NCI-H1092 treated with DMSO at 0.1 percent for 48 hours (cell line): ENCODE measurements at regions not wholly inside any gene's neighbourhood (a gene's known extent, or its start where the extent isn't known, plus 50 kb on each side); places are given as distances from the start of the nearest gene placed in this dataset.
"Not testable (repeated sequence)": the region's sequence is repeated elsewhere in the genome, so short reads cannot be mapped to it uniquely, and the experiment has no call there.

Experiments
- DNase-seq: peaks from one replicate; lab custom pipeline; 2025; lab: John Stamatoyannopoulos, UW

DNA sequence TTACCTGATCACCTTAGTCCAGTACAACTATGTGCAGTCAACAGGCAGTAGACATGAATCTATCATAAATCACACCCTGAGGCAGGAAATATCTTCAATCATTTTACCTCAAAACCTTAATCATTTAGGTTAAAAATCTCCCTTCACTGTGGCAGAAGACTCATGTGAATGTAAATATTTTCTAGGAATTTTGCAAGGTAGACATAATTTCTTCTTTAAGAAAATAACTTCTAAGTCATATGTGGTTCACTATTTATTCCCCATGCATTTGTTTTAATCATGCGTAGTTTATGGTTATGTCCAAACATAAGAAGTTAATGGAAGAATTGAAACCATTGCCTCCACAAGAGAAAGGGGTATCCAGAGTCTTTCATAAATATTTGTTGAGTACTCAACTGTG lies 97.0 kb downstream of the HMHB1 start:
- no peak for DNase-seq

DNA sequence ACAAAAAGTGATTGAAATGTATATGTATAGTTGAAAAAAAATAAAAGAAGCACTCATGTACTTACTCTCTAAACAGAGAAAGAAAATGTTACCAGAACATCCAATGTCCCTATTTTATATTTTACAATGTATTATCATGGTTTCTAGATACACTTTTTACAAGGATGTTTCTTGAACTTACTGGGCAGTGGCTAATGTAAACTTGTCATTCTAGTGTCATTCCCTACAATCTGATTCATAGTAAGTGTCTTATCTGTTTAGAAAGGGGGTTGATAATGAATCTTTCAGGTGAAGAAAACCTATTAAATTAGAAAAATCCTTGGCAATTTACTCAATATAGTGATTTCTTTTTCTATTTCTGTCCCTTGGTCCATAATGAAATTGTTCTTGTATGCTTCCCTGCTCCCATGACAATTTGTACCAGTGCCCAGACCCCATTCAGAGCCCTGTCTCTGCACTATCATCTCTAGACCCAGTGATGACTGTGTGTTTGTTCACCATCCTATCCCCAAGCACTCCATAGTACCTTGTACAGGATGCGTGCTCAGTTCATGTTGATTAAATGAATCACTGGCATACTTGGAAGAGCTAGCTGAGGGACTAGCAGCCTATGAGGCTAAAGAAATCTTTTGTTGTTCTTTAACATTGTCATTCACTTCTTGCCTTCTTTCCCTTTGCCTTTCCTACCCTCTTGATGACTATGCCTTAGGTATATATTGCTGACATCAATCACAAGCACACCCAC lies 101.2 kb downstream of the HMHB1 start:
- DNase-seq: no peak

DNA sequence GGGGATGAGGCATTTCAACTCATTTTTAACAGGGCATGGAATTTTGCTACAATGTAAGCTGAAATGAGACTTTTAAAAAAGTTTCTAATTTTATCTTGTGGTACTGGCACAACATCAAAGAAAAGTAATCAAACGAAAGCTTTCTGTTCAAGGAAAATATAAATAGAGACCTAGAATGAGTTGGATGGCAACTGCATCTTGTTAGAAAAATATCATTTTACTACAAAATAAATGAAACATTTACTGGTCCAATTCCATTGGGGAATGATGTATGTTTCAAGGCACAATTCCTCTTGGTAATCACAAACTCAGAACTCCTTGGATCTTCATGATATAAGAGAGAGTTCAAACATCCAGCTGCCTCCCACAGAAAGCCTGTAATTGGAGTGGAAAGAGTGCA lies 102.8 kb downstream of the HMHB1 start:
- no peak for DNase-seq

DNA sequence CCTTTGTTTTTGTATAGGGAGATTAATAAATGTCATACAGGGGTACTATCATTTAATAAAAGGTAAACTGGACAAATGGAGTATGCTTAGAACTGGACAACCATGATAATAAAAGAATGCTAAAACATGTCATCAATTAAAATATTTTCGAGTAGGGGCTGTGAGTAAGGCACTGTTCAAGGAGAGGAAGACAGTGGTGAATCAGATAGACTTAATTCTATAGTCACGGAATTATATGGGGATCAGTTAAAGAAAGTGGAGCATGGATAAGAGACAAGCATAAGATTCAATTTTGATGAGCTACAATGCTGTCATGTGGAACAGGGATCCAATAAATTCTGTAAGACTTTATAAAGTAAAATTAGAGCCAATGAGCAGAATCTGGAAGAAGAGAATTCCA lies 104.5 kb downstream of the HMHB1 start:
- no peak for DNase-seq

DNA sequence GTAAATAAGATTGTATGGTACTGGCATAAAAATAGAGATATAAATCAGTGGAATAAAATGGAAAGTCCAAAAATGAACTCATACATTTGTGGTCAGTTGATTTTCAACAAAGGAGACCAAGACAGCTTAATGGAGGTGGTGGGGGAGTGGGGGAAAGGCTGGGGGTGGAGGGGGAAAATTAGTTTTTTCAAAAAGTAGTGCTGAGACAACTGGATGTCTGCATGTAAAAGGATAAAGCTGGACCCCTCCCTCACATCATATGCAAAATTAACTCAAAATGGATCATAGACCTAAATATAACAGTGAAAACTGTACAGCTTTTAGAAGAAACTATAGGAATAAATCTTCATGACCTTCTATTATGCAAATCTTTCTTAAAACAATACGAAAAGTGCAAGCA lies 107.0 kb downstream of the HMHB1 start:
- no peak for DNase-seq

DNA sequence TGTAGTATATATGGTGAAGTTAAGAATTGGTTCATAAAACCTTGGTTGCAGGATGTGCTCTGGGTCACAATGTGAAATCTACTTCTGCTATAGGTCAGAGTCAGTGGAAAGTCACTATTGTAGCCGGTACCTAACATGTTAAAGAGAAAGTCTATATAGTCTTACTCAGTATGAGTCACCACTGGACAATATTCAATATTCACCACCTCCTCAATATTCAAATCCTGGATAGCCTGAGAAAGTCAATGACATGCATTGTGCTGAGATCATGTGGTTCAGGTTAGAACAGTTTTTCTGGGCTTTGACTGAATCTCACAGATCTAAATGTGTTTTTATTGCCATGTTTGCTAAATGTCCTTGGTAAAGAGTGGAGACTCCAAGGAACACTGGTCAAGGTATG lies 108.8 kb downstream of the HMHB1 start:
- no peak for DNase-seq

DNA sequence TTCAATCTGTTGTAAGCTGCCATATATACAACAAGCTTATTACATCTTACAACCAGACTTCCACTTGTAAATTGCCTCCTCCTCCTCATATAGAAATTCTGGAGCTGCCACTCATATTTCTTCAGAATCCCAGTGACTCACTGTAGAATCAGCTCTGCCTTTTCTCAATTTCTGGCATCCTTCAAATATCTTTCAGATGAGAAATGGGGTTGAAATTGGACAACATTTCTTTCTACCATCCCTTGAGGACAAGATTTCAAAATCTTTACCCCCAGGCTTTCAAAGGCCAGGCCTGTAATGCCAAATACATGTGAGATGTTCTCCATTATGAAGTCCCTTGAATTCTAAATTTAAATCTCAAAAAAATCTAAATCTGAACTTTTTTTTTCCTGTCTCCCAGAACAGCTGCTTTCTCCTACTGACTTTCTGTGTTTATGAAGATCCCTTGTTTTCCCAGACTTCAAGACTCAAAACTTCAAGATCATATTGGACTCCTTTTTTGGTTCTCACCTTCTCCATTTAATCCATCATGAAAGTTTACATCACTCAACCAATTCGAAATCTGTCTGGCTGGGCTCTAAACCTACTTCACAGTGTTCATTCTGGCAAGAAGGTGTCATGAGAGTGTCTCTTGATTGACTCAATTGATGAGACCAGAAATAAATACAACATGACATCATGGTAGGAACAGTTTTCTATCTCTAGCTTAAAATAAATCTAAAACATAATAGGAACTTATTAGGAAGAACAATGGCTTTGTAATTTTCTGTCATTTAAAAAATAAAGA lies 109.8 kb downstream of the HMHB1 start:
- DNase-seq: no peak

DNA sequence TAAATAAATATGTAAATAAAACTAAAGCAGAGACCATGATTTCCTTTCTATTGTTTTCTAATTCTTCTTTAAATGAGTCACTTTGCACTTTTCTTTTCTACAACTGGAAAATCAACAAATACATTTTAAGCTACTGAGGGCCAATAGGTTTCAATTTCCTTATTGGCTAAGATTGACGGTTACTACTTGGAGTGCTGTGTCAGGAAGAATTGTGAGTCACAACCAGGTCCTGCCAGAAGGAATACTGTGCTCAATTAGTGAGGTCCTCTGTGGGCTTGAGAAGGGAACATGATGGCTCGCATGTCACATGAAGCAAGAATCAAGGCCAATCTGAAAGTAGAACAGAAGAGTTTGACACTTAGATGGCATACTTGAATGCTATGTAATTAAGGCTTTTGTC lies 110.8 kb downstream of the HMHB1 start:
- DNase-seq: no peak

DNA sequence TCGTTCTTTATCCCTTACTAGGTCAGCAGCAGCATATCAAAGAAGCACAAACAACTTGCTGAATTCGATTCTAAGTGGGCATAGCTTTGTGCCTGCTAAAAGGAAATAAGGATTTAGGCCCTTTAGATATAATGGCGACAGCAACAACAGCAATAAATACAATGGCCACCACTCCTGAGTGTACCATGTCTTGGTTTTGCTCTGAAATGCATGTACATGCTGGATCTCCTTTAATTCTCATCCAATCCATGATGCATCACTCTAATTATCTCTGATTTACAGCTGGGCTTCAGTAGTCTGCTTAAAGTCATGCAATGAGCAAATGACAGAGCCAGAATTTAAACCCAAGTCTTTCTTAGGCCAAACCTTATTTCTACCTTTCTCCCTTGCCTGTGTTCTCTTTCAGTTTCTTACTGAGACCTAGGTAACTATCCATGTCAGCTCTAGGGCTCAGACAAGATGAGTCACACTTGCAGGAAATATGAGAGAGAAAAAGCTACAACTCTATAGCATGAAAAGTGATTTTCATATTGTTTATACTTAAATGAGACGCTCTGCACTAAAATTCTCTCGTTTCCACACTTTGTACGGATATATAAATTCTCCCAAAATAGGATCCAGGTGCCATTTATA lies 111.8 kb downstream of the HMHB1 start:
- DNase-seq: no peak

DNA sequence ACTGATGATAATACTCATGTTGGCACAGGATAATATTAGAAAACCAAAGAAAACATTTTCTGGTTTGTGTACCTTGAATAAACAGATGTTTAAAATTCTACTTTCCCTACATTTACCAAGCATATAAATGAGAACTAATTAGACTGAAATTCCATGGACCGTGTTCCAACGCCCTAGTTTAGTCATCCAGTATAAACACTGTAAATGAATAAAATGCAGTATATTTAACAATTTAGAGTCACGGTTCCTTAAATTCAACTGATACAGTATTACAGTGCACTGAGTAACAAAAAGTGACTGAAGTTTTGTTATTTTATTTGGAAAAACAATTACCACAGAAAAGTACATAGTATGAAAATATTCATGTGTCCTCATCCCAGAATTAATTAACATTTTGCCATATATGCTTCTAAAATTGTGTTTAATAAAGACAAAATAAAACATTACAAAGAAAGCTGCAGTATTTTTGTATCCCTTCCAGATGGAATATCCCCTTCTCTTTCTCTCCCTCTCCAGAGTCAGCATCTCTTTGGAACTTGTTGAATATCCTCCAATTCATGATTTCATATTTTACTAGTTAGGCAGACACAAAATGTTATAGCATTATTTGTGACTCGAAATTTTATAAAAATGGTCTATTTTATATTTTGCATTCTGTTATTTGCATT lies 112.5 kb downstream of the HMHB1 start:
- no peak for DNase-seq

DNA sequence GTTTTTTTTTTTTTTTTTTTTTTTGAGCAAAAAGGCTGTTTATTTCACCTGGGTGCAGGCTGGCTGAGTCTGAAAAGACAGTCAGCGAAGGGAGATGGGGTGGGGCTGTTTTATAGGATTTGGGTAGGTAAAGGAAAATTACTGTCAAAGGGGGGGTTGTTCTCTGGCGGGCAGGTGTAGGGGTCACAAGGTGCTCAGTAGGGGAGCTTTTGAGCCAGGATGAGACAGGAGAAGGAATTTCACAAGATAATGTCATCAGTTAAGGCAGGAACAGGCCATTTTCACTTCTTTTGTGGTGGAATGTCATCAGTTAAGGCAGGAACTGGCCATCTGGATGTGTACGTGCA lies 113.0 kb downstream of the HMHB1 start:
- DNase-seq: not testable (repeated sequence)

DNA sequence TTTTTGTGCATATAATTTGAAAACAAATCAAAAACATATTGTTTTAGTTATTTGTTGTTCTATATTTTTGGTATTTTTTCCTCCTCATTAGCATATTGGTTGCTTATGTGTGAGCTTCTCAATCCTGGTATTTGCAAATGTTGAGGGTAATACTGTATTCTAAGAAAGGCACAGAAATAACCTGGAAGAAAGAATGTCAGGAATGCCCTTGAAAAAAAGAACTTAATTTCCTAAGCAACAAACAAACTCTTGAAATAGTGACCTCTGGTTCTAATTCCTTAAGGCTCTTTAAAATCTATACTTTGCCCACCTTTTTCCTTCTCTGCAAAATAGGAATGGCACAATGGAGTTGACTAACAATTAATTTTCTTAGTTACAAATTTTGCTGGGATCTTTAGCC lies 117.5 kb downstream of the HMHB1 start:
- DNase-seq: no peak

DNA sequence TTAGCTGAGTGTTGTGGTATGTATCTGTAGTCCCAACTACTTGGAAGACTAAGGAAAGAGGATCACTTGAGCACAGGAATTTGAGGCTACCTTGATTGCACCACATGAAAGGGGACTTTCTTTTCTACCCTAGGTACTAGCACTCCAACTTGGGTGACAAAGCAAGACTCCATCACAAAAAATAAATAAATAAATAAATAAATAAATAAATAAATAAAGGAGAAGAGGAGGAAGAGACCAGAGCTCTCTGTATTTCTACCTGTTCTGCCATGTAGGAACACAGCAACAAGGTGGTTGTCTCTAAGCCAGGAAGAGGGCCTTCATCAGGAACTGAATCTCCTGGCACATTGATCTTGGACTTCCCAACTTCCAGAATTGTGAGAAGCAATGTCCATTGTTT lies 118.6 kb downstream of the HMHB1 start:
- no peak for DNase-seq

DNA sequence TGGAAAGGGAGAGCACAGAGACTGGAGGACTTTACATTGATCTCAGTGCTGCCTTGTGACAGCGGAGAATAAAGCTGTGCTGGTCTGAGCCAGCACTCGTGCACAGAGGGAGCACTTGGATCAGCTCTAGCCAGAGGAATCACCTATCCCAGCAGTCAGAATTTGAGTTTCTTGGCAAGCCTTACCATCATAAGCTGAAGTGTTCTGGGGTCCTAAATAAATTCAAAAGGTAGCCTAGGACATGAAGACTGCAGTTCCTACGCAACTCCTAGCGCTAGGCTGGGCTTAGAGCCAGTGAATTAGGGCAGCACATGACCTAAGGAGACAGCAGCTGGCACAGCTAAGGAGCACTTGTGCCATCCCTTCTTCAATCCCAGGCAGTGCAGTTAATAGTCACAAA lies 119.5 kb downstream of the HMHB1 start:
- DNase-seq: peak; percentile 24

DNA sequence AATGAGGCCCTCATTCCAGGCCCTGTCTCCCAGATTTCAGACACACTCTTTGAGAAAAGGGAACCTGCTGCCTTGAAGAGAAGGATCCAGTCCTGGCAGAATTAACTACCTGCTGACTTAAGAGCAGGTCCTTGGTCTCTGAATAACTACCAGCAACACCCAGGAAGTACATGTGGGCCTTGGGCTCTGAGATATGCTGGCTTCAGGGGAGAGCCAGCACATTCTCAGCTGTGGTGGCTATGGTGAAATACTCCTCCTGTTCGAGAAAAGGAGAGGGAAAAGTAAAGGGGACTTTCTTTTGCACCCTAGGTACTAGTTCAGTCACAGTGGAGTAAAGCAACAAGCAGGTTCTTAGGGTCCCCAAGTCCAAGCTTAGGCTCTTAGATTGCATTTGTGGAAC lies 120.0 kb downstream of the HMHB1 start:
- no peak for DNase-seq

DNA sequence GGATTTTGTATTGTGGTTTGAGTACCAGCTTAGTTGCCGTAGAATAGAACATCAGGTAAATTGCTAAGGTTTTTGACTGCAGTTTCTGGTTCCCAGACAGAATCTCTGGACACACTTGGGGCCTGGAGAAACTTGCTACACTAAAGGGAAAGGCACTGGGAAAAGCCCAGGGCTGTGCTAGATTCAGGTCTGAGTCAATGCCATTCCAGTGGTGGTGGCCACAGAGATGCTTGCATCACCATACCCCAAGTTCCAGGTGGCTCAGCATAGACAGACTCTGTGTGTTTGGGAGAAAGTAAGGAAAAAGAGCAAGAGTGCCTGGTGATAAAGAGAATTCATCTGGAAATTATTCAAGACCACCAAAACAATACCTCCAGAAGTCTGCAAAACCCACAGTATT lies 120.6 kb downstream of the HMHB1 start:
- DNase-seq: no peak

DNA sequence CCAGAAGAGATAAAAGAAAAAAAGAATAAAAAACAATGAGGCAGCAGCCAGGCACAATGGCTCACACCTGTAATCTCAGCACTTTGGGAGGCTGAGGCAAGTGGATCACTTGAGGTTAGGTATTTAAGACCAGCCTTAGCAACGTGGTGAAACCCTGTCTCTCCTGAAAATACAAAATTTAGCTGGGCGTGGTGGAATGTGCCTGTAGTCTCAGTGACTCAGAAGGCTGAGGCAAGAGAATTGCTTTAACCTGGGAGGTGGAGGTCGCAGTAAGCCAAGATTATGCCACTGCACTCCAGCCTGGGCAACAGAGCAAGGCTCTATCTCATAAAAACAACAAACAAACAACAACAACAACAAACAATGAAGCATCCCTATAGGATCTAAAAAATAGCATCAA lies 121.5 kb downstream of the HMHB1 start:
- no peak for DNase-seq

DNA sequence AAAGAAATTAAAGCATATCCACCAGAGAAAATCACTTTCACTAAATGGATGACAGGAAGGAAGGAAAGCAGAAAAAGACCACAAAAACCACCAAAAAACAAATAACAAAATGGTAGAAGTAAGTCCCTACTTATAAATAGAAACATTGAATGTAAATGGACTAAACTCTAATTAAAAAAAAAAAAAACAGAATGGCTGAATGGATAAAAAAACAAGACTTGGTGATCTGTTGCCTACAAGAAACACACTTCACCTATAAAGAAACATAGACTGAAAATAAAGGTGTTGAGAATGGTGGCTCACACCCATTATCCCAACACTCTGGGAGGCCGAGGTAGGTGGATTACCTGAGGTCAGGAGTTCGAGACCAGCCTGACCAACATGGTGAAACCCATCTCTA lies 122.9 kb downstream of the HMHB1 start:
- DNase-seq: no peak

DNA sequence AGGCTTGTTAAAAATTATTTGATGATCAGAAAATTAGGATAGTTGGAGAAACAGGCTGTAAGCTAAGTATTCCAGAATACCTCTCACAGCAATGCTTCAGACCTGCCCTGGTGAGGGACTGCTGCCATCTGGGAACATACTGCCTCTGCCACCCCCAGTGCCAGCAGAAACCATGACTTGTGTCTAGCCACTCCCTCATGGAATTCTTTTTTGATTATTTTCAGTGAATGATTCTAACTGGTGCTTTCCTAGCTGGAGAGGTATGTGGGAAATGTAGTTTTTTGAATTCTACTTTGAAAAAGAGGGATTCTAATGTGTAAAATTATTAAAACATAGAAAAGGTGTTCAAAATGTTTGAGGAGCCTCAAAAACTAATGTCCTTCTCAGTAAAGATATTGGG lies 126.3 kb downstream of the HMHB1 start:
- no peak for DNase-seq

DNA sequence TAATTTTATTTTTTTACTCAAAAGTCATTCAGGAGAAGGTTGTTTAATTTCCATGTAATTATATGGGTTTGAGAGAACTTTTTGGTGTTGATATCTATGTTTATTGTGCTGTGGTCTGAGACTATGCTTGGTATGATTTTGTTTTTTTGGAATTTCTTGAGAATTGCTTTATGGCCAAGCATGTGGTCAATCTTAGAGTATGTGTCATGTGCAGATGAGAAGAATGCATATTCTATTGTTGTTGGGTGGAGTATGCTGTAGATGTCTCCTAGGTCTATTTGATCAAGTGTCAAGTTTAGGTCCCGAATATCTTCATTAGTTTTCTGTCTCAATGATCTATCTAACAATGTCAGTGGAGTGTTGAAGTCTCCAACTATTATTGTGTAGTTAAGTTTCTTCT lies 134.9 kb downstream of the HMHB1 start:
- no peak for DNase-seq

DNA sequence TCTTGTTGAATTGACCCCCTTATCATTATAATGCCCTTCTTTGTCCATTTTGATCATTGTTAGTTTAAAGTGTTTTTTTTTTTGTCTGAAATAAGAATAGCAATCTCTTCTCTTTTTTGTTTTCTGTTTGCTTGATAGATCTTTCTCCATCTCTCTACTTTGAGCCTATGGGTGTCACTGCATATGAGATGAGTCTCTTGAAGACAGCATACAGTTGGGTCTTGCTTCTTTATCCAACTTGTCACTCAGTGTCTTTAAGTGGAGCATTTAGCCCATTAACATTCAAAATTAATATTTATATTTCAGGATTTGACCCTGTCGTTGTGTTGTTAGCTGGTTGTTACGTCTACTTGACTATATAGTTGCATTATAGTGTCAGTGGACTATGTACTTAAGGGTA lies 135.4 kb downstream of the HMHB1 start:
- DNase-seq: no peak

DNA sequence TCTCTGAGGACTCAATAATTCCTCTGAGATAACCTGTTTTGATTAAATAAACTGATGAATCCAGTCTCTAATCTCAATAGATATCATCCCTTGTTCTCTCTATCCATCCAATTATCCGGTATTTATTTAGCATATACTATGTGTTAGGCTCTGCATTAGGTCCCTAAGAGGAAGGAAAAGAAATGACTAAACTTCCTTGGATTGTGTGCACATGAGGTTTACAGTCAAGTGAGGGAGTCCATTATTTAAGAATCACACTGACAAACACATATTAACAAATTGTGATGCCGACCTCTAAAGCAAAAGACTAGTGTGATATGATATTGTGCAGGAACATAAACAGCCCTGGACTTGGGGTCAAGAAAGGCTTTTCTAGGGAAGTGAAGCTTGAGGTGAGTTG lies 140.8 kb downstream of the HMHB1 start:
- no peak for DNase-seq

DNA sequence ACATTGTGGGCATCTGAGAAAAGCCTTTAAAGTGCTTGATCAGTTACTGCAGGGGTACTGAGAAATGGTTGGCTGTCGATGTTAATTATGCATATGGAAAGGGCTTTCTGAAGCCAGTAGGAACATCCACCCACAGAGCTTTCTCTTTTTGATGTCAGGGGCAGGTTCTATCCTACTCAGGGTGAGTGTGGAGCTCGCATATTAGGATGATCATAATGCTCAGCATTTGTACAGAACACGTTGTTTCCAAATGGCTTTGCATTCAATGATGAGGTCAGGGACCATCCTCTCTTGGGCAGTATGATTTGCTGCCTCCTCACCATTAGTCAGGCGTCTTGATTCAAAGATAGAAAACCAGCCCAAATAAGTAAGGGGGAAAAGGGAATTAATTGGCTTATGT lies 141.9 kb downstream of the HMHB1 start:
- DNase-seq: no peak
